Stimulated activated effector memory CD8-positive, alpha-beta T cell treated with anti-CD3 and anti-CD28 coated beads, Interleukin-12 subunit alpha, Interleukin-12 subunit beta, amount 100 ng/mL, for 72 hours (primary cell): ENCODE measurements at regions not wholly inside any gene's neighbourhood (a gene's known extent, or its start where the extent isn't known, plus 50 kb on each side); places are given as distances from the start of the nearest gene placed in this dataset.
A peak's percentile ranks its signal among the peaks of the same experiment; 100 is the strongest.

ENCODE experiments used
- ATAC-seq: fragments of 150-1000 bp; cut with Tn5 transposase; 2 replicates; pipeline ENCODE4 v1.10.0; 2021
- DNase-seq, 2 donors: peaks; one replicate each; pipeline ENCODE4 v3.0.0; 2021 to 2022; ENCODE audit warnings: low spot score in 2 of 2
- H3K27ac Mint-ChIP-seq: one replicate; pipeline ENCODE4 v1.8.0; 2022; ENCODE audit warnings: mild to moderate bottlenecking, mixed read lengths
- H3K36me3 Mint-ChIP-seq: one replicate; pipeline ENCODE4 v1.8.0; 2022; ENCODE audit warnings: mild to moderate bottlenecking, mixed read lengths
- H3K4me1 Mint-ChIP-seq: one replicate; pipeline ENCODE4 v1.8.0; 2022; ENCODE audit warnings: mixed read lengths
- H3K4me3 Mint-ChIP-seq: one replicate; pipeline ENCODE4 v1.8.0; 2022; ENCODE audit warnings: mild to moderate bottlenecking, mixed read lengths
- H3K9me3 Mint-ChIP-seq: one replicate; pipeline ENCODE4 v1.8.0; 2022; ENCODE audit warnings: mixed read lengths

- Mint-ChIP-seq H3K4me3 (no peak overlapping the region), H3K27ac (no peak overlapping the region), H3K4me1 (no peaks in the 10 kb centered on the region), H3K9me3 (no peaks in the 10 kb centered on the region), H3K36me3 (no peaks in the 10 kb centered on the region)
- DNase-seq (no peak), ATAC-seq (no peak)
These were observed 141.5 kb downstream of the VEGFA start for GRCh38 chr6:43911354-43912115.

- Mint-ChIP-seq H3K27ac (no peak overlapping the region), H3K36me3 (no peaks in the 10 kb centered on the region), H3K4me3 (no peak overlapping the region), H3K4me1 (no peaks in the 10 kb centered on the region), H3K9me3 (no peaks in the 10 kb centered on the region)
- DNase-seq: no peak
- ATAC-seq: no peak
These were observed 140.8 kb downstream of the VEGFA start for GRCh38 chr6:43910638-43911353.

- Mint-ChIP-seq H3K4me3 (no peak overlapping the region), H3K9me3 (no peaks in the 10 kb centered on the region), H3K27ac (no peak overlapping the region), H3K4me1 (no peaks in the 10 kb centered on the region), H3K36me3 (no peaks in the 10 kb centered on the region)
- no peak for DNase-seq
- no peak for ATAC-seq
These were observed 140.2 kb downstream of the VEGFA start for GRCh38 chr6:43910149-43910637.

- H3K36me3 Mint-ChIP-seq: no peaks in the 10 kb centered on the region
These were observed 139.6 kb downstream of the VEGFA start for GRCh38 chr6:43909474-43910148.

GRCh38 chr6:43907789-43908472, 137.9 kb downstream of the VEGFA start:
- DNase-seq (no peak), ATAC-seq (no peak)
- Mint-ChIP-seq H3K36me3 (no peaks in the 10 kb centered on the region), H3K9me3 (no peaks in the 10 kb centered on the region), H3K4me3 (no peak overlapping the region), H3K27ac (no peak overlapping the region), H3K4me1 (no peaks in the 10 kb centered on the region)

More at GRCh38 chr6:43909474-43910148, 139.6 kb downstream of the VEGFA start:
- H3K27ac Mint-ChIP-seq: no peak overlapping the region
- no peak overlapping the region for H3K4me3 Mint-ChIP-seq
- H3K9me3 Mint-ChIP-seq: no peaks in the 10 kb centered on the region
- DNase-seq (no peak), ATAC-seq (no peak)
- no peaks in the 10 kb centered on the region for H3K4me1 Mint-ChIP-seq

- H3K27ac Mint-ChIP-seq: no peak overlapping the region
- no peak for DNase-seq
- H3K36me3 Mint-ChIP-seq: no peaks in the 10 kb centered on the region
These were observed 137.3 kb downstream of the VEGFA start for GRCh38 chr6:43907312-43907711.

GRCh38 chr6:43904311-43905123, 134.5 kb downstream of the VEGFA start:
- H3K36me3 Mint-ChIP-seq: no peaks in the 10 kb centered on the region
- no peaks in the 10 kb centered on the region for H3K9me3 Mint-ChIP-seq
- H3K4me1 Mint-ChIP-seq: no peaks in the 10 kb centered on the region
- H3K27ac Mint-ChIP-seq: no peak overlapping the region
- ATAC-seq (no peak), DNase-seq (no peak)
- H3K4me3 Mint-ChIP-seq: no peak overlapping the region

More at GRCh38 chr6:43907312-43907711, 137.3 kb downstream of the VEGFA start:
- Mint-ChIP-seq H3K9me3 (no peaks in the 10 kb centered on the region), H3K4me1 (no peaks in the 10 kb centered on the region), H3K4me3 (no peak overlapping the region)
- ATAC-seq: no peak

GRCh38 chr6:43903739-43904290, 133.8 kb downstream of the VEGFA start:
- no peak for ATAC-seq
- H3K27ac Mint-ChIP-seq: no peak overlapping the region
- no peaks in the 10 kb centered on the region for H3K36me3 Mint-ChIP-seq
- no peaks in the 10 kb centered on the region for H3K9me3 Mint-ChIP-seq
- no peak overlapping the region for H3K4me3 Mint-ChIP-seq
- H3K4me1 Mint-ChIP-seq: no peaks in the 10 kb centered on the region
- DNase-seq: no peak

- no peaks in the 10 kb centered on the region for H3K36me3 Mint-ChIP-seq
- ATAC-seq (no peak), DNase-seq (no peak)
- peak overlapping the region; percentile 43 for H3K27ac Mint-ChIP-seq
- H3K4me3 Mint-ChIP-seq: no peak overlapping the region
- no peaks in the 10 kb centered on the region for H3K4me1 Mint-ChIP-seq
- H3K9me3 Mint-ChIP-seq: no peaks in the 10 kb centered on the region
These were observed 131.8 kb downstream of the VEGFA start for GRCh38 chr6:43901733-43902230.

- Mint-ChIP-seq H3K4me1 (no peaks in the 10 kb centered on the region), H3K36me3 (no peaks in the 10 kb centered on the region), H3K4me3 (no peak overlapping the region), H3K9me3 (no peaks in the 10 kb centered on the region), H3K27ac (peak overlapping the region; percentile 43)
- ATAC-seq: no peak
- DNase-seq: no peak
These were observed 131.1 kb downstream of the VEGFA start for GRCh38 chr6:43900916-43901732.

- Mint-ChIP-seq H3K4me3 (no peak overlapping the region), H3K27ac (no peak overlapping the region), H3K36me3 (no peaks in the 10 kb centered on the region), H3K9me3 (no peaks in the 10 kb centered on the region), H3K4me1 (no peaks in the 10 kb centered on the region)
- no peak for DNase-seq
- no peak for ATAC-seq
These were observed 130.5 kb downstream of the VEGFA start for GRCh38 chr6:43900560-43900915.

- no peak overlapping the region for H3K4me3 Mint-ChIP-seq
- no peaks in the 10 kb centered on the region for H3K9me3 Mint-ChIP-seq
- H3K36me3 Mint-ChIP-seq: no peaks in the 10 kb centered on the region
- ATAC-seq (no peak), DNase-seq (no peak)
- H3K4me1 Mint-ChIP-seq: no peaks in the 10 kb centered on the region
- no peak overlapping the region for H3K27ac Mint-ChIP-seq
These were observed 129.8 kb downstream of the VEGFA start for GRCh38 chr6:43899830-43900229.

GRCh38 chr6:43898358-43899131, 128.5 kb downstream of the VEGFA start:
- H3K4me3 Mint-ChIP-seq: no peak overlapping the region
- H3K27ac Mint-ChIP-seq: no peak overlapping the region
- ATAC-seq: no peak
- H3K36me3 Mint-ChIP-seq: no peaks in the 10 kb centered on the region
- no peaks in the 10 kb centered on the region for H3K9me3 Mint-ChIP-seq
- no peaks in the 10 kb centered on the region for H3K4me1 Mint-ChIP-seq
- DNase-seq: no peak
